Bone marrow (tissue), 2 donors: ENCODE measurements at regions not wholly inside any gene's neighbourhood (a gene's known extent, or its start where the extent isn't known, plus 50 kb on each side); places are given as distances from the start of the nearest gene placed in this dataset.

Experiments used
- DNase-seq, 2 donors: peaks; one replicate each; lab custom pipeline; 2025; lab: John Stamatoyannopoulos, UW

DNA sequence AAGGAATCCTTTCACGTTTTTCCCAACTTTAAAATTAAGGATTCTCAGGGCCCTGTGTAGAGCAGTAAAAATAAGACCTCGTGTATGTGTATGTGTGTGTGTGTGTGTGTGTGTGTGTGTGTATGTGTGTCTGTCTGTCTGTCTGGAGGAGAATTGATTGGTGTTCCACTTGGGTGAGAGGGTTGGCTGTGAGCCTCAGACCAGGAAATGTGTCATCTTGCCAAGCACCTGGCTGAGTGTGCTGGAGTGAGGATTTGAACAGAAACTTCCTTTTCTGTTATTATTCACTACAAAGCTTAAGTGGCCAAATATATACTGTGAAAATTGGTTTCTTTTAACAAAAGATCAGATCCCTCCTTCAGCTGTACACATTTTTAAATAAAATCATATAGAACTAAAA is 103.6 kb upstream of the NUDT6 start:
- peak in 1 of 2 donors; percentile 63 for DNase-seq

DNA sequence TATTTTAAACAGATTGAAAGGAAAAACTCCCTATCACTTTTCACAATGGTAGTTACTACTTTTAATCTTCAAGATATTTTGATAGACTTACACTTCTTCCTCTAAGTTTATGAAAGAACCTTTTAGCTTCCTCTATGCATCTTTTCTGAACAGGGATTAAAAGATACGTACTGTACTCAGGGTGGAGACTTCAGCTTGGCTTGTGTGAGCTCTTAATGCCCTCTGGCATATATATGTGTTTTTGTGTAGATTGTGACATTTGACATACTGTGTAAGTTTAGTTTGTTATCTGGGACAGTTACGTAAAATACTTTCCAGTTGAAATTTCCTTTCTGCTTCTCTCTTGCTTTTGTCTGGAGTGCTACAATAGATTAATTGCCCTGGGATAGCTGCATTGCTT is 109.3 kb upstream of the NUDT6 start:
- no peak for DNase-seq

DNA sequence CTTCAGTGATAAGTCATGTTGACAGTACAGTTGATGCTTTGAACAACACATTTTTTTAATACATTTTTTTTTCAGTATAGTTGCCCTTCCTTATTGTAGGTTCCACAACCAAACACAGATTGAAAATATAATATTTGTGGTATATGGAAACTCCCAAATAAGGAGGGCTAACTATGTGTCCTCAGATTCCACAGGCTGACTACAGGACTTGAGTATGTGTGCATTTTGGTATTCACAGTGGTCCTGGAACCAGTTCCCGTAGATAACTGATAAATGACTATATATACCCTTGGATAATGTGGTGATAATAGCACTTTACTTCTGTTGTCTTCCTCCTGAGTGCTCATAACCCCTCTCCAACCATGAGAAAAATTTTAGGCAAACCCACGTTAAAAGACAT is 111.6 kb upstream of the NUDT6 start:
- DNase-seq = no peak

DNA sequence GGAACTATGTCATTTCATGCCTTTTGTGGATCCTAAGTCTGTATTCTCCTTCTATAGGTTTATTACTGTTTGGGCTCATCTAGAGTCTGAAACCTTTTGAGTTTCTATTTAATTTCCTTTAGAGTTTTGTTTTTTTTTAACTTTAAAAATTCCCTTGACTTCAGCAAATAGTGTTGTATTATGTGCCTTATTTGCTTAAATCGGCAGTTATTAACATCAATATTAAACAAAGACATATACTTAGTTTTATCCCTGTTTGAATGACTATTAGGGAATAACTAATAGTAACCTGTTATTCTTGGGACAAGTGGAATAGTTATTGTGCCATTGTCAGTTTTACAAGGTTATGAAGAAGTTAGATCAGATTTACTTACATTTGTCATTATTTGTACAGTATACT is 112.8 kb upstream of the NUDT6 start:
- no peak for DNase-seq

DNA sequence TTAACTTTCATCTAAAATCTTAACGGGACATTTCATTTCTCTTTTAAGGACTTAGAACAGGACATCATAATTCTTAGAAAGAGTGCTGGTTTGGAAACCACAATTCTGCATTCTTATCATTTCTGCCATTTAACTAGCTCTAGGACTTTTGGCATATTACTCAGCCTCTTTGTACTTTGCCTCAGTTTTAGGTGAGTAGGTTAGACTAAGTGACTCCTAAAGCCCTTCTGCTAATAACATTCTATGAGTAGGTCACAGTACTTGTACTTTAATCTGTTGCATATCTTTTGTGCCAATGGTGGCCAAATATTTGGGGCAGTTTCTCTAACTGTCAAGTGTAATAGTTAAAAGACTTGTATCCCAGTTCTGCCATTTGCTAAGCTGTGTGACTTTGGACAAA is 115.4 kb upstream of the NUDT6 start:
- DNase-seq = no peak

DNA sequence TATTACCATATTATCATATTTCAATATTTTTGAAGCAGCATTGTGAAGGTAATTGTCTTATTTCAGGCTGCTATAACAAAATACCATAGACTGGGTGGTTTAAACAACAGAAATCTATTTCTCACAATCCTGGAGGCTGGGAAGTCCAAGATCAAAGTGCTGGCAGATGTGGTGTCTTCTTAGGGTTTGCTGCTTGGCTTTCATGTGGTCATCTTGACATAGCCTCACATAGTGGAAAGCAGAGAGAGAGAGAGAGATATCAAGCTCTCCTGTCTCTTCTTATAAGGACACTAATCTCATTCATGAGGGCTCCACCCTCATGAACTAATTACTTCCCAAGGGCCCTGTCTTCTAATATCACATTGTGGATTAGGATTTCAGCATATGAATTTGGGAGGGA is 119.7 kb upstream of the NUDT6 start:
- DNase-seq = no peak

DNA sequence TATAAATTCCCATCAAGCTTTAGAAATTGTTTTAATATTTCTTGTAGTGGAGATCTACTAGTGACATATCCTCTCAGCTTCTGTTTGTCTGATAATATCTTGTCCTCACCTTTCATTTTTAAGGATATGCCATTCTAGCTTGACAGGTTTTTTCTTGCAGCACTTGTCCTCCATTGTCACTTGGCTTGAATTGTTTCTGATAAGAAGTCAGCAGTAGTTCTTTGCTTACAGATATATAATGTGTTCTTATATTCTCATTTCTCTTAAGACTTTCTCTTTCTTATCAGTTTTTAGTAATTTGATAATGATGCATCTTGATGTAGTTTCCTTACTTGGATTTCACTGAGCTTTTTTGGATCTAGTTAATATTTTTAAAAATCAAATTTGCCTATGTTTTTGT is 120.6 kb upstream of the NUDT6 start:
- no peak for DNase-seq

DNA sequence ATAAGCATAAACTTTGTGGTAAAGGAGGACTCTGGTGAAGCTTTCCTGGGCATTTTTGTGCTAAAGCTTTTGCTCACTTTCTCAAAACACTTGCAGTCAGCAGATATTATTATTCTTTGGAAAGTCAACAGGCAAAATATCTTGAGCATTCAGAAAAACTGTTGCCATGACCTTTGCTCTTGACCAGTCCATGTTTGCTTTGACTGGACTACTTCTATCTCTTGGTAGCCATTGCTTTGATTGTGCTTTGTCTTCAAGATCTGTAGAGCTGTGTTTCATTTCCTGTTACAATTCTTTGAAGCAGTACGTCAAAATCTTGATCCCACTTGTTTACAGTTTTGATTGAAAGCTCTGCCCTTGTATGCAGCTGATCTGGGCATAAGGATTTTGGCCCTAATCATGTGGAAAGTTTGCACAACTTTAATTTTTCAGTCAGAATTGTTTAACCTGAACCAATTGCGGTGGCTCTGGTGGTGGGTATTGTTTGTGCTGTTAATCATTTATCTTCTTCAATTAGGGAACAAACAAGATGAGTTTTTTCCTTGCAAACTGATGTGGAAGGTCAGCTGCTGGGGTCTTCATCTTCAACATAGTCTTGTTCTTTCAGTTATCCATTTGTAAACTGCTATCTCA is 121.5 kb upstream of the NUDT6 start:
- no peak for DNase-seq

DNA sequence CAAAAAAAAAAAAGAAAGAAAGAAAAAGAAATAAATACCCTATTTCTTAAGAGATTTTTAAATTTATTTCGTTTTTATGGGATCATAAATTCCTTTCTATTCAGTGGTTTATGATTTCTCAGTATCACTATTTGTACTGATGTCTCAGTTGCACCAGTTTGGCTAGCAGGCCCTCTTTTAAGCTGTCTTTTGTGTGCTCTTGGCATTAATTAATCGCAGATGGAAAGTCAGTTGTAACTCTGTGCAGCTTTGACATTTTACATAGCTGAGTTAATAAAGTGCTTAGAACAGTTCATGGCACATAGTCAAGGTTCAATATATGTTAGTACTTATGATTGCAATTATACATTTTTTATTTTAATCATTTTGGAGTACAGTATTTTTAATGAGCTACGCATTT is 123.7 kb upstream of the NUDT6 start:
- DNase-seq = no peak

DNA sequence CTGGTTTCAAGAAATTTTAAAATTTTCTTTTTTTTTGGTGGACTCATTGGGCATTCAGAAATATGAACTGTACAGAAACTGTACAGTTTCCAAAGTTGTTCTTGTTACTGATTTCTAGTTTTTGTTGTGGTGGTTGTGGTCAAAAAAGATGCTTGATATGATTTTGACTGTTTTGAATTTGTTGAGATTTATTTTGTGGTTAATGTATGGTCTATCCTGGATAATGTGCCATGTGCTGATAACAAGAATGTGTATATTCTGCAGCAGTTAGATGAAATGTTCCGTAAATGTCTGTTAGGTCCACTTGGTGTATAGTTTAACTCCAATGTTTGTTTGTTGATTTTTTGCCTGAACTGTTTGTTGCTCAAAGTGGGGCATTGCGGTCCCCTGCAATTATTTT is 127.6 kb upstream of the NUDT6 start:
- no peak for DNase-seq

DNA sequence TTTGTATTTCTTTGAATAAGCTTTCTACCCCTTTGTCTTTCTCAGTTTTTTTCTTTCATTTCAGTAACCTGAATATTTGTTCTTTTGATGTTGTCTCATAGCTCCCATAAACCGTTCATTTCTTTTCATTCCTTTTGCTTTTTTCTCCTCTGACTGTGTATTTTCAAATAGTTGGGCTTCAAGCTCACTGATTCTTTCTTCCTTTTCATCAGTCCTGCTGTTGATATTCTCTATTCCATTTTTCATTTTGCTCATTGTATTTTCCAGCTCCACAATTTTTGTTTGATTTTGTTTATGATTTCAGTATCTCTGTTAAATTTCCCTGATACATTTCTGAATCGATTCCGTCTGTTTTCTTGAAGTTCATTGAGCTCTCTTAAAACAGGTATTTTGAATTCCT is 129.6 kb upstream of the NUDT6 start:
- no peak for DNase-seq

DNA sequence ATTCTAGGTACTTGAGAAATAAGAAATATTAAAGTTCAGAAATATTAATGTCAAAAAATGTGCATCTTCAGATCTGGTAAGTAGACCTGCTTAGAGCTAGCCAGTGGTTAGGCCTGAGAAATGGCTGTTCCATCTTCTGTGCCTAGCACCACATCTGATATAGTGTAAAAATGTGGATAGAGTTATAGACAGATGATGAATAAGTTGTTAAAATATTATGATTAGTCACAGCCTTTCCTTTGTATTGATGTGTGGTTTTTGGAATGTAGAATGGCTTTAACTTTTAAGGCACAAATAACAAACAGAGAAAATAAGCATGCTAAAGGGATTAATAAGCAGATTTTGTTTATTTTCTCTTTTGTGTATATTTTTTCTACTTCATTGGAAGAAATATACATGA is 133.5 kb upstream of the NUDT6 start:
- no peak for DNase-seq

DNA sequence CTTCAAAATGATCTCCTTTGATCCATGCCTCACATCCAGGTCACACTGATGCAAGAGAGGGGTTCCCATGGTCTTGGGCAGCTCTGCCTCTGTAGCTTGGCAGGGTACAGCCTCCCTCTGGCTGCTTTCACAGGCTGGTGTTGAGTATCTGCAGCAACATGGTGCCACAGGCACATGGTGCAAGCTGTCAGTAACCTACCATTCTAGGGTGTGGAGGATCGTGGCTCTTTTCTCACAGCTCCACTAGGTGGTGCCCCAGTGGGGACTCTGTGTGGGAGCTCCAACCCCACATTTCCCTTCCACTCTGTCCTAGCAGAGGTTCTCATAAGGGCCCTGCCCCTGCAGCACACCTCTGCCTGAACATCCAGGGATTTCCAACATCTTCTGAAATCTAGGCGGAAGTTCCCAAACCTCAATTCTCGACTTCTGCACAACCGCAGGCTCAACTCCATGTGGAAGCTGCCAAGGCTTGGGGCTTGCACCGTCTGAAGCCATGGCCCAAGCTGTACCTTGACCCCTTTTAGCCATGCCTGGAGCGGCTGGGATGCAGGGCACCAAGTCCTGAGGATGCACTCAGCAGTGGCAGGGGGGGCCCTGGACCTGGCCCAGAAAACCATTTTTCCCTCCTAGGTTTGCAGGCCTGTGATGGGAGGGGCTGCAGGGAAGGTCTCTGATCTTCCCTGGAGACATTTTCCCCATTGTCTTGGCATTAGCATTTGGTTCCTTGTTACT is 137.8 kb upstream of the NUDT6 start:
- no peak for DNase-seq

DNA sequence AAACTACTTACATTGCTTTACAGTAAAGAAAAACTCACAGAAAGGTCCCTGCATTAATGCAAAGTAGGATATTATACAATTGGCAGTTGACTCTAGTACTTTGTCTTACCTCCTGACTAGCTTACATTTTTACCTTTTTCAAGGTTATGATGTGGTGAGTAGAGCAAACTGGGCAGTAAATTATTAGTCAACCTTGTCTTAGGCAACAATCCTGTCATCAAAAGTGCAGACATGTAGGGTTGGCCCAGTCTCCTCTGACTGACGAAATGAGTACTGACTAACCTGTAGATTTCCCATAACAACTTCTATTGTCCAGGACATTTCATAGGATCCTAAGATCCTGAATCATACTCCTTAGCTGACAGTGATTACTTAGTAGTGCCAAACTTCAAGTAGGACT is 142.0 kb upstream of the NUDT6 start:
- no peak for DNase-seq

DNA sequence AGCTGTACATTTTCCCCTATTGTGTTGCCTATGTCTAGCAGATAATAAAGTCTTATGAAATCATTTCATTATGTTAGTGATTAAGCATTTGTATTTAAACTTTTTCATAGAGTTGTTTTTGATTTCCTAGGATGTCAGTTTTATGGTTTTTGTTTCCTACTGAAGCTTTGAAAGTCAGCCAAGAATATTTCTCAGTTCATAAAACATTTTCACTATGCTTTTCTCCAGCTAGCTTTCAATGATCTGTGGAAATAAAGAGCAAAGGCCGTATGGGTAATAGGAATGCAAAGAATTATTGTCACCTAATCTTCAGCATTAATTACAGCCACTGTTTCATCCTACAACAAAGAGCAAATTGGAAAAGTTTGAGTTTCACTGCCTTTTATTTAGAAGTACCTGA is 145.7 kb upstream of the NUDT6 start:
- DNase-seq = no peak

DNA sequence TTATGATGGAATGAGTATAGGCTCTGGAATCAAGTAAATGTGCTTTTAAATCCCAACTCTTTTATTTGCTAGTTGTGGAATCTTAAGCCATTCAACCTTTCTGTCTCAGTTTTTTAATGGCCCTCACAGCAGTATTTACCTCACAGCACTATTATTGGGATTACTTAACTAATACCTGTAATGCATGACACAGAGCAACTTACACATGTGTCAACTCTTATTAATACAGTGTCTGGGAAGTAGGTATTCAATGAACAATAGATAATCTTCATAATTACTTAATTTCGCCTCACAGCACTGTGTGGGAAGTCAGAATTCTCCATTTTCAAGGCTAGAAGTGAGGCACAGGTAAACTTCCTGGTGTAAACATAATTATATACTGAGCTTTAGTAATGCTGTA is 149.7 kb upstream of the NUDT6 start:
- DNase-seq = no peak

DNA sequence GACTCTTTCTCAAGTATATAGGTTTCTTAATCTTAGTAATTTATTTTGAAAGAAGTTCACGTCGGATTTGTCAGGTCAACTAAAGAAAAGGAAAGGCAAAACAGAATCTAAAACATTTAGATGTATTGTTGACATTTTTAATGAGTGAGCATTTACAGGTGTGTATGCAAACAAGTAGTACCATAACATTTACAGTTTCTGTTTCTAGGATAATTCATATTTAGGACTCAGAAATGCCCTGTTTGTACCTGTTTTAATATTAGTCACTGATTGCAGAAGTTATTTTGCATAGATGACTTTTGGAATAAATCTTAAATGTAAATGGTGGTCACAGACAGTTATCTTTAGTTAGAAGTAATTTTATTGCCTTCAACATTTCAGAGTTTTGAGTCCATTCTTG is 151.3 kb upstream of the NUDT6 start:
- no peak for DNase-seq

DNA sequence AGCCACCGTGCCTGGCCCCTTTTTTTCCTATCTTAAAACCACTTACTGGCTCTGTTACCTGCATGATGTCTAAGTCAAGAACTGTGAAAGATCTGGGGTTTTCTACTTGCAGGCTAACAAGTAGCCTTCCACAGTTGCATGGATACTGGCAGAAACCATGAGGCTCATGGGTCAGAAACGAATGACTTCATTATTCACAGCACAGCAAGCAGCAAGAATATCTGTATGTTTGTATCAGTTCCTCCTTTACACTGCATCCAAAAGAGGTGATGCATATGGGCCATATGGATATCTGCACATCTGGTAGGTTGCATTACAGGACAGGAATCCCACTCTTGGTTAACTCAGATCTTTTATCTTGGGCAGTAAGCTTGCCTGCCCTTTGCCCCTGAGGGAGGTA is 154.9 kb upstream of the NUDT6 start:
- no peak for DNase-seq

DNA sequence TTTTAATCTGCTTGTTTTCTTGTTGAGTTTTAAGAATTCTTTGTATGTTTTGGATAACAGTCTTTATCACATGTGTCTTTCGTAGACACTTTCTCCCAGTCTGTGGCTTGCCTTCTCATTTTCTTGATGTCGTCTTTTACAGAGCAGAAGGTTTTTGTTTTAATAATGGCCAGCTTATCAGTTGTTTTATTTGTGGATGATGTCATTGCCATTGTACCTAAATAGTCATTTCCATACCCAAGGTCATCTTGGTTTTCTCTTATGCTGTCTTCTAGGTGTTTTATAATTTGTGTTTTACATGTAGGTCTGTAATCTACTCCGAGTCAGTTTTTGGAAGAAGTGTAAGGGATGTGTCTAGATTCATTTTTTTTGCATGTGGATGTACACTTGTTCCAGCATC is 159.6 kb upstream of the NUDT6 start:
- no peak for DNase-seq

DNA sequence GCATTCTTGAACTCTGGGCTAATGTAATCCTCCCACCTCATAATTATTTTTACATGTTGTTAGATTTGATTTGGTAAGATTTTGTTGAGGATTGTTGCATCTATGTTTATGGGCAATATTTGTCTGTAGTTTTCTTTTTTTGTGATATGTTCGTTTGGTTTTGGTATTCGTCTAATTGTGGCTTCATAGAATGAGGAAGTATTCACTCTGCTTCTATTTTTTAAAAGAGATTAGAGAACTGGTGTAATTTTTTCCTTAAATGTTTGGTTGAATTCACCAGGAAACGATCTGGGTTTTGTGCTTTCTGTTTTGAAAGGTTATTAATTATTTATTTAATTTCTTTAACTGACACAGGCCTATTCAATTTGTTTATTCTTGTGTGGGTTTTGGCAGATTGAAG is 161.2 kb upstream of the NUDT6 start:
- DNase-seq = peak in 1 of 2 donors; percentile 60

DNA sequence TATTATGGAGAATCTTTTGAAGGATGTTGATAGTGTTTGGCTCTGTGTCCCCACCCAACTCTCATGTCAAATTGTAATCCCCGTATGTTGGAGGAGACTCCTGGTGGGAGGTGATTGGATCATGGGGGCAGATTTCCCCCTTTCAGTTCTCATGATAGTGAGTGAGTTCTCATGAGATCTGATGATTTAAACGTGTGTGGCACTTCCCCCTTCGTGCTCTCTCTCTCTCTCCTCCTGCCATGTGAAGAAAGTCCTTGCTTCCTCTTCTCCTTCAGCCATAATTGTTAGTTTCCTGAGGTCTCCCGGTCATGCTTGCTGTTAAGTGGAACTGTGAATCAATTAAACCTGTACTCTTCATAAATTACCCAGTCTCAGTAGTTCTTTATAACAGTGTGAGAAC is 166.1 kb upstream of the NUDT6 start:
- DNase-seq = peak in 1 of 2 donors; percentile 15

DNA sequence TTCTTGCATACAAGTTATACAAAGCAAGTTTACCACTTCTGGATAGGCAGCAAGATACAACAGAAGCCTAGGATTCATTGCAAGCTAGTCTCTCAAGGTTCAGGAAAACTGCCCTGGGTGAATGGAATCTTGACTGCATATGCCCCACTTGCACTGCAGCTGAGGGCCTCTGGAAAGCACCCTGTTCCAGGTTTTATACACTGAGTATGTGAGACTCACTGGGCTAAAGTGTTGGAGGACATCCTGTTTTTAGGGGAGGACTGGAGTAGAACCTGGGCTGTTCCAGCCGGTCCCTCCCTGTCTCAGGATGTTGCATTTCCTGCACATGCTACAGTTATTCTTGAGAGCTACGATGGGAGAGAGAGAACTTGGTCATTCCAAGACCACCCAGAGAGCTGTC is 168.5 kb upstream of the NUDT6 start:
- DNase-seq = no peak

DNA sequence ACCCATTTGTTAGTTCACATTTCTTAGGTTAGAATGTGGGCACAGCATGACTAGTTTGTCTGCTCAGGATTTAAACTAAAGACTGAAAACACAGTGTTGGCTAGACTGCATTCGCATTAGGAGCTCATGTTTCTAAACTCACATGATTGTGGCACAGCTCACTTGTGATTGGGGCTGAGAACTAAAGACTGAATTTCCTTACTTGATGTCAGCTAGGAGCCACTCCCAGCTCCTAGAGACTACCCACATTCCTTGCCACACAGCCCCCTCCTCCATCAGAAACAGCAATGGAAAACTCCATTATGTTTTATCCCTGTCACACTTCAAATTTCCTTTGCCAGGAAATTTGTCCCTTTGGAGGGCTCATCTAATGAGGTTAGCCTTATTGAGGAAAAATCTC is 170.2 kb upstream of the NUDT6 start:
- no peak for DNase-seq

DNA sequence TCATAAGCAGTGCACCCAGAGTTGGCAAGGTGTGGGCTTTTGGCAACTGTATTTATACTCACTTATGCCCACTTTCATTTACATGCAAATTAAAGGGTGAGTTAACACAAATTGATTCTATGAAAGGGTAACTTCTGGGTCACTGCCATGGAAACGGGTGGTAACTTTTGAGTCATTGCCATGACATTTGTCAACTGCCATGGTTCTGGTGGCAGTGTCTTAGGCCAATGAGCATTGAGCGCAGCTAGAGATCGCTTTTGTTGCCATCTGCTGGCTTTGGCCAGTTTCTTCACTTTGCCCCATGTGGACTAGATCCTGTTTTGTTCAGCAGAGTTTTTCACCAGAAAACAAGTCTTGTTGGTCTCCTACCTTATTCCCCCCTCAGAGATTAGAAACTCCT is 170.8 kb upstream of the NUDT6 start:
- no peak for DNase-seq
